HG03432 (cell line): ENCODE measurements at regions not wholly inside any gene's neighbourhood (a gene's known extent, or its start where the extent isn't known, plus 50 kb on each side); places are given as distances from the start of the nearest gene placed in this dataset.
"Not testable (repeated sequence)": the region's sequence is repeated elsewhere in the genome, so short reads cannot be mapped to it uniquely, and the experiment has no call there.

Experiments used
- ATAC-seq: cut with Tn5 transposase; IDR thresholded peaks from one replicate; pipeline ENCODE4 v1.9.1; 2021; ENCODE audit warnings: mild to moderate bottlenecking, moderate library complexity; ENCODE audit not compliant: unreplicated experiment

GRCh38 chr5:126007841-126008240 is 415.4 kb upstream of the GRAMD2B start:
- no peak for ATAC-seq

DNA sequence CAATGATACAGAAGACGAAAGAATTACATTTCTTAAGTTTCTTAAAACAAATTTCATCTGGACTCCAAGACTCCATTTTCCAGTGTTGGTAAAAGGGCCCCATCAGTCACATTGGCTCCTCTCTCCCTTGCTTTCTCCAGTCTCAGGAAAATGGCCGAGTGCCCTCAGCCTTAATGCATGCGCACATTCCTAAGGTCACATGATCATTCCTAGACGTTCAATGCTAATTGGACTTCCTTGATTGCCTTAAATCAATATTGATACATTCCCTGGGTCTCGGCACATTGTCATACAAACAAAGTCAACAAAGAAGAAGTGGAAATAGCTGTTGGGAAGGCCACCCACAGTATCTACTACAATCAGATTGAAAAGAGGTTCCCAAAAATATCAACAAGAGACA is 413.6 kb upstream of the GRAMD2B start:
- ATAC-seq = no peak

- not testable (repeated sequence) for ATAC-seq
These were observed 411.7 kb upstream of the GRAMD2B start for GRCh38 chr5:126011526-126011925.

DNA sequence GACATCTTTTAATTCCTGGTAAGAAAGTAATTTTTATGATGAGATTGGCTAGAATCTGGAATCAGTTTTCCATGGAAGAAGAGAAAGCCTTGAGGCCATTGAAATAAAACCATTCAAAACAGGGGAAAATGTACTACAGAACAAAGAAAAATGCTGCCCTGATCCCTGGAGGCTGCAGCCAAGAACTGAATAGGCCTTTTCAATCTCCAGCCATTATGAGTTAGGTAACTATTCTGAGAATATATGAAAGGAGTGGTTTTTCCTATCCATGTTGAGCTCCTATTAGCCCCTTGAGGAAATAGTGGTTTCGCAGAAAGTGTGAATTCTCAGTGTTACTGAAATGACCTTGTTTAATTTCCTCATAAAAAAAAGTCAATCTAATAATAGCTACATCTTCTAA is 408.5 kb upstream of the GRAMD2B start:
- ATAC-seq = no peak

DNA sequence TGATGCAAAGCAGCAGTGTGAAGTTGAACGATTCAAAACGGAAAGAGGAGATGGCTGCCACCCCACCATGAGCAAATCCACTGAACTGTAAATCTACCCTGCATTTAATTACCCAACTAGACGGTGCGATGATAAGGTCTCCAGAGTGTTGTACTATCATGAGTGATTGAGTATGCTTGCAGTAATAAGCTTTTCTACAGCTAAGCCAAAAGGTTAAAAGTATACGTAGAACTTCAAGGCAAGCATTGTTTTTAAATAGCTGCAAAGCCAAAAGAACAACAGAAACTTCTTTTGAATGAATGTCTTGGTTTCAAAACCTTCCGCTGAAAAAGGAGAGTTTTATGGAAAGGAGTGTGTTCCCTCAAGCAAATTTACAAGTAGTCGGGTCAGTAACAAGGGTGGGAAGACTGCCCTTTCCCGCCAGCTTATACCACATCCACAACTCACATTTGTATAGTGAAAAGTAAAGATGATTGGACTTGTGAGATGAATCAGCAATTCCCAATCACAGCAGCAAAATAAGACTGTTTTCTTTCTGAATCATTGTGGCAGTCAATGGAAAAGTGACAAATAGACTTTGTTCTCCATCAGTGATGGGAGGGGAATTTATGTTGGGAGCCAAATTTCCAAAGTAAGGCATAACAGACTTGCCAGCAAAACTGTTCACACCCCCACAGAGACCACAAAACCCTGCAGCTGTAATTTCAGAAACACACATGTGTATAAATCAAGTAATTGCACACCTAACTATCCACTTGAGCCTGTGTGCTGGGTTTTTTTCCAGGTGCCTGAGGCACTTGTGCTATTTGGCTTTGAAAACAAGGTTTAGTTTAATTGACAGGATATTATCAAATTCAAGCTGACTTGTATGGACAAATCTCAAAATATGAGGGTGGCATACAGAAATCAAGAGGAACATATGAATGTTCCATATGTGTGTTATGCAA is 407.7 kb upstream of the GRAMD2B start:
- ATAC-seq = no peak

GRCh38 chr5:126016256-126016655 is 407.0 kb upstream of the GRAMD2B start:
- no peak for ATAC-seq

DNA sequence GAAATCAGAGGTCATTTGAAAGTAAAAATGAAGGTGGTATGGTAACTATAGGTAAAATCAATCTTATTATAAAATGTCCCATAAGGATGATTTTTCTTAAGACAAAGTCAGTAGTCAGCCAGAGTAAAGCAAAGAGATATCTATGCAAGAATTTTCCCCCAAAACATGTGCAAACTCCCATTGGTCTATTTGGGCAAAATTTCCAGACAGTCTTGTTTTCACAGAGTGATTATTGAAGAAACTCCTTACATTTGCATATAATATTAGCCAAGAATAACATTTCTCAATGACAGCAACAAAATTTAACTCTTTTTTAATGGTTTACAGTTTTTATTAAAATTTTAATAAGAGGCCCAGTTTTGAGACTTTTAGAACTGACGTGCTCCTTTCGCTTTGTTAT is 406.1 kb upstream of the GRAMD2B start:
- no peak for ATAC-seq

- ATAC-seq = no peak
These were observed 402.4 kb upstream of the GRAMD2B start for GRCh38 chr5:126020770-126021169.

GRCh38 chr5:126023994-126024441 is 399.2 kb upstream of the GRAMD2B start:
- ATAC-seq = no peak

DNA sequence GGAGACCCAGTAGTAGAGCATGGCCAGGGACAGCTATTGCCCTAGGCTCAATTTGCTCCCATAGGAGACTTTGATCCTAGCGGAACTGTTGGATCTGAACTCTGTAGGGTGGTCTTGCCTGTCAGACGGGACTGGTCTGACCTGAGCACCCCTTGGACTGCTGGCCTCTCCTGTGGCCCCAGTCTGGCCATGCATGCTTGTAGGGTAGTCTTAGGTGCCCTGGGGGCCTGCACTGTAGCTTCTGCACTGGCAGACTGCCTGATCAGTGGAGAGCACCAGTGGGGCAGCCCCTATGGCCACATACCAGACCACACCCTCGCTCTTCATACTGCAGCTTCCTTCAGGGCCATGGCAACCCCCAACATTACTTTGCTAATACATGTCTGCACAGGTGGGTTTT is 396.1 kb upstream of the GRAMD2B start:
- ATAC-seq = no peak

GRCh38 chr5:126027652-126028051 is 395.6 kb upstream of the GRAMD2B start:
- no peak for ATAC-seq

DNA sequence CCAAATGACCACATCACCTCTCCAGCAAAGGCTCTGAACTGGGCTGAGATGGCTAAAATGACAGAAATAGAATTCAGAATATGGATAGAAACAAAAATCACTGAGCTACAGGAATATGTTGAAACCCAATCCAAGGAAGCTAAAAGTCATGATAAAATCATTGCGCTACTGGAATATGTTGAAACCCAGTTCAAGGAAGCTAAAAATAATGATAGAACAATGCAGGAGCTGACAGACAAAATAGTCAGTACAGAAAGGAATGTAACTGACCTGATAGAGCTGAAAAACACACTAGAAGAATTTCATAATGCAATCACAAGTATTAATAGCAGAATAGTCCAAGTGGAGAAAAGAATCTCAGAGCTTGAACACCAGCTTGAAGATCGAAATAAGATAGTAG is 394.9 kb upstream of the GRAMD2B start:
- no peak for ATAC-seq

DNA sequence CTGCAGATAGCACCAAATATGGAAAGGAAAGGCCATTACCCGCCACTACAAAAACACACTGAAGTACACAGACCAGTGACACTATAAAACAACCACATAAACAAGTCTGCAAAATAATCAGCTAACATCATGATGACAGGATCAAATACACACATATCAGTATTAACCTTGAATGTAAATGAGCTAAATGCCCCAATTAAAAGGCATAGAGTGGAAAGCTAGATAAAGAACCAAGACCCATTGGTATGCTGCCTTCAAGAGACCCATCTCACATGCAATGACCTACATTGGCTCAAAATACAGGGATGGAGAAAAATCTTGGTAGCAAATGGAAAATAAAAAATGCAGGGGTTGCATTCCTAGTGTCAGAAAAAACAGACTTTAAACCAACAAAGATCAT is 393.9 kb upstream of the GRAMD2B start:
- ATAC-seq = not testable (repeated sequence)

DNA sequence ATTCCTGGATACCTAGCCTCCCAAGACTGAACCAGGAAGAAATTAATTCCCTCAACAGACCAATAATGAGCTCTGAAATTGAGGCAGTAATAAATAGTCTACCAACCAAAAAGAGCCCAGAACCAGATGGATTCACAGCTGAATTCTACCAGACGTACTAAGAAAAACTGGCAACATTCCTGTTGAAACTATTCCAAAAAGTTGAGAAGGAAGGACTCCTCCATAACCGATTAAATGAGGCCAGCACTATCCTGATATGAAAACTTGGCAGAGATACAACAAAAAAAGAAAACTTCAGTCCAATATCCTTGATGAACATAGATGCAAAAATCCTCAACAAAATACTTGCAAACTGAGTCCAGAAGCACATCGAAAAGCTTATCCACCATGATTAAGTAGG is 392.5 kb upstream of the GRAMD2B start:
- no peak for ATAC-seq

GRCh38 chr5:126031989-126032716 is 391.1 kb upstream of the GRAMD2B start:
- ATAC-seq = no peak

GRCh38 chr5:126043688-126044087 is 379.5 kb upstream of the GRAMD2B start:
- ATAC-seq = no peak

DNA sequence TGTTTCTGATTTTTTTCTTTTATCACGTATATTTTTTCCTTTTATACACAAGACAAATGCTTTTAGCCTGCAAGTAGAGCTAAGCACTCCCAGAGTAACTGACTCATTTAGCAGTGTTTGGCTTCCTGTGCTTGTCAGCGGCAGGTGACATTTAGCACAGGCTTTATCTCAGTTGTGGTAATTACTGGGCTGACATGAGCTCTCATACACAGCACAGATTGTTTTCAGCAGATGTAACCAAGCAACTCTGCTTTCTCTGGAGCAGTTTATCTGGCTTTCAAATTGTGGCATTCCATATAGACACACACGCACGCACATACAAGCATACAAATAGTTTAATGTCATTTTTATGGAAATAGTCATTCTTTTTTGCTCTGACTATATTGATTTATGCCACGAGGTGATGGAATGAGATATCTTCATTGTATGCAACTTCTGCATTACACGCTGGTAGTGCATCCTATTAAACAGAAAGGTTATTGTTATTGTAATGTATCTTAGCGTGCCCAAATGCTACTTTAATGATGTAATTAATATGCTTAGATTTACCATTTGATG is 379.0 kb upstream of the GRAMD2B start:
- ATAC-seq = no peak

- ATAC-seq = no peak
These were observed 378.2 kb upstream of the GRAMD2B start for GRCh38 chr5:126044931-126045565.

GRCh38 chr5:126046318-126046717 is 376.9 kb upstream of the GRAMD2B start:
- no peak for ATAC-seq

DNA sequence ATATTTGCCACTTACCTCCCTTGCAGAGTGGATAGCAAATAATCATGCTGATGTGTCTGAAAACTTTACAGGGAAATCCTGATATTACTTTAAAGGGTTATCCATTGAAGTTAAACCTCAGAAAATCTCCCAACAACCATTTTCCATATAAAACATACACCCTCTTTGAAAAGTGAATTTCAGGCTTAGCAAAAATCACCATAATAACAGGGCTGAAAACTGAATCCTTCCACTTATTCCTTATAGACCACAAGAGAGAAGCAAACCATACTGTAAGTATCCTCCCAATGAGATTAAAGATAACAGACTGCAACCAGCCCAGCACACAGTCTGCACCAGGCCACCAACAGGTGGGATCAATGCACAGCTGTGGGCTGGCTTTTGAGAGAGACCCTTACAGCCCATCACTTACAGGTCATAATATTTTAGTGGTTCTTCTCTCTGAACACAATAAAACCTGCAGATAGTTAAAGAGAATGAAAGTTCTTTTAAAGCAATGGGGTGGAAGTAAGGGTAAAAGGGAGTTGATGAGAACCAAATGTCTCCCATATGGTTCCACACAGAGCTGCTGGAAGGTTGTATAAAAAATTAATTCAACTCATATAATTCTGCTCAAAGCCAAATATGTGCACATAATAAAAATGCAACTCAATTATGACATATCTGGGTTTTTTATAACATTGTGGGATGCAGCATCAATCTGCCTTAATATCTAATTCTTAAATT is 376.2 kb upstream of the GRAMD2B start:
- ATAC-seq = no peak

DNA sequence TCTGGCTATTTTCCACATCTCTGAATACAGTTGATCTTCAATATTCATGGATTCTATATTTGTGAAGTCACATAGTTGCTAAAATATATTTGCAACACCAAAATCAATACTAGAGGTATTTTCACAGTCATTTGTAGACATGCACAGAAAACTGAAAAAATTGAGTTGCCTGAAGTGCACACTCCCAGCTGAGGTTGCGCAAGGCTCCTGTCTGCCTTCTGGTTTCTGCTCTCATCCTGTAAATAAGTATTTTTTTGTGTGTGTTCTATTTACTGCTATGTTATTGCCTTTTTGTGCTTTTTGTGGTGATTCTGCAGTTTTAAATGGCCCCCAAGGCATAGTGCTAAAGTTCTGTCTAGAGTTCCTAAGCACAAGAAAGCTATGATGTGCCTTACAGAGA is 371.1 kb upstream of the GRAMD2B start:
- no peak for ATAC-seq
